ENCODE measurements at regions not wholly inside any gene's neighbourhood (a gene's known extent, or its start where the extent isn't known, plus 50 kb on each side); places are given as distances from the start of the nearest gene placed in this dataset.

GRCh38 chr15:96524676-96525417, 194.3 kb downstream of the NR2F2 start:
- 68 to 74% methylated on average over 5 of the region's 5 CpGs for WGBS, 2 donors
- ATAC-seq (ENCODE audit: insufficient read depth, low FRiP score) (no peak), DNase-seq (no peak)
- no peaks in the 10 kb centered on the region for H3K27me3 ChIP-seq (ENCODE audit: control insufficient read depth in 3 of 3, insufficient read depth in 3 of 3, low read length in 2 of 3)
- no peaks in the 10 kb centered on the region for H3K4me1 ChIP-seq (ENCODE audit: control insufficient read depth in 5 of 5, insufficient read depth in 5 of 5, low read length in 5 of 5)
- H3K27ac ChIP-seq (ENCODE audit: low read depth in 1 of 2, low read length in 1 of 2) = no peak overlapping the region
- peaks cover 0 to 2% (median 0%) of the 10 kb centered on the region in 4 donors for H3K9me3 ChIP-seq (ENCODE audit: control insufficient read depth in 4 of 4, insufficient read depth in 3 of 4, low read length in 3 of 4)
- H3K4me3 ChIP-seq = no peak overlapping the region
- H3K9ac ChIP-seq (ENCODE audit: insufficient read depth in 1 of 2, low read length in 2 of 2) = no peak overlapping the region
- no peaks in the 10 kb centered on the region for H3K36me3 ChIP-seq (ENCODE audit: control insufficient read depth in 4 of 4, insufficient read depth in 4 of 4, low read length in 4 of 4)
- TF ChIP-seq, protein P1, sequence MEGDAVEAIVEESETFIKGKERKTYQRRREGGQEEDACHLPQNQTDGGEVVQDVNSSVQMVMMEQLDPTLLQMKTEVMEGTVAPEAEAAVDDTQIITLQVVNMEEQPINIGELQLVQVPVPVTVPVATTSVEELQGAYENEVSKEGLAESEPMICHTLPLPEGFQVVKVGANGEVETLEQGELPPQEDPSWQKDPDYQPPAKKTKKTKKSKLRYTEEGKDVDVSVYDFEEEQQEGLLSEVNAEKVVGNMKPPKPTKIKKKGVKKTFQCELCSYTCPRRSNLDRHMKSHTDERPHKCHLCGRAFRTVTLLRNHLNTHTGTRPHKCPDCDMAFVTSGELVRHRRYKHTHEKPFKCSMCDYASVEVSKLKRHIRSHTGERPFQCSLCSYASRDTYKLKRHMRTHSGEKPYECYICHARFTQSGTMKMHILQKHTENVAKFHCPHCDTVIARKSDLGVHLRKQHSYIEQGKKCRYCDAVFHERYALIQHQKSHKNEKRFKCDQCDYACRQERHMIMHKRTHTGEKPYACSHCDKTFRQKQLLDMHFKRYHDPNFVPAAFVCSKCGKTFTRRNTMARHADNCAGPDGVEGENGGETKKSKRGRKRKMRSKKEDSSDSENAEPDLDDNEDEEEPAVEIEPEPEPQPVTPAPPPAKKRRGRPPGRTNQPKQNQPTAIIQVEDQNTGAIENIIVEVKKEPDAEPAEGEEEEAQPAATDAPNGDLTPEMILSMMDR (IDR thresholded peaks at IDR 0.05; ENCODE audit: control extremely low read depth, extremely low read depth) = no peak

- Histone ChIP-seq H3K27ac (ENCODE audit: low read depth in 1 of 2, low read length in 1 of 2) (no peak overlapping the region), H3K9ac (ENCODE audit: insufficient read depth in 1 of 2, low read length in 2 of 2) (no peak overlapping the region), H3K9me3 (ENCODE audit: control insufficient read depth in 4 of 4, insufficient read depth in 3 of 4, low read length in 3 of 4) (no peaks in the 10 kb centered on the region), H3K27me3 (ENCODE audit: control insufficient read depth in 3 of 3, insufficient read depth in 3 of 3, low read length in 2 of 3) (peaks cover 0 to 3% (median 0%) of the 10 kb centered on the region in 3 donors), H3K4me3 (no peak overlapping the region), H3K4me1 (ENCODE audit: control insufficient read depth in 5 of 5, insufficient read depth in 5 of 5, low read length in 5 of 5) (peaks cover 0 to 10% (median 0%) of the 10 kb centered on the region in 5 donors), H3K36me3 (ENCODE audit: control insufficient read depth in 4 of 4, insufficient read depth in 4 of 4, low read length in 4 of 4) (no peaks in the 10 kb centered on the region)
- TF ChIP-seq, protein P1 (IDR thresholded peaks at IDR 0.05; ENCODE audit: control extremely low read depth, extremely low read depth) = no peak
- DNase-seq (no peak), ATAC-seq (ENCODE audit: insufficient read depth, low FRiP score) (no peak)
- 67 to 79% methylated on average over 4 of the region's 4 CpGs for WGBS, 2 donors
Measured at GRCh38 chr15:96535148-96535547, 204.6 kb downstream of the NR2F2 start.

- TF ChIP-seq, protein P1 (IDR thresholded peaks at IDR 0.05; ENCODE audit: control extremely low read depth, extremely low read depth) = no peak
- no peak for ATAC-seq (ENCODE audit: insufficient read depth, low FRiP score)
- Histone ChIP-seq H3K27ac (ENCODE audit: low read depth in 1 of 2, low read length in 1 of 2) (no peak overlapping the region), H3K36me3 (ENCODE audit: control insufficient read depth in 4 of 4, insufficient read depth in 4 of 4, low read length in 4 of 4) (no peaks in the 10 kb centered on the region), H3K27me3 (ENCODE audit: control insufficient read depth in 3 of 3, insufficient read depth in 3 of 3, low read length in 2 of 3) (peaks cover 0 to 3% (median 2%) of the 10 kb centered on the region in 3 donors), H3K9ac (ENCODE audit: insufficient read depth in 1 of 2, low read length in 2 of 2) (no peak overlapping the region), H3K4me3 (no peak overlapping the region), H3K9me3 (ENCODE audit: control insufficient read depth in 4 of 4, insufficient read depth in 3 of 4, low read length in 3 of 4) (peaks cover 0 to 2% (median 0%) of the 10 kb centered on the region in 4 donors), H3K4me1 (ENCODE audit: control insufficient read depth in 5 of 5, insufficient read depth in 5 of 5, low read length in 5 of 5) (peaks cover 0 to 10% (median 0%) of the 10 kb centered on the region in 5 donors)
- 87 to 89% methylated on average over 3 of the region's 3 CpGs for WGBS, 2 donors
- DNase-seq = peak in 2 of 3 donors; percentile 45 to 68
Measured at GRCh38 chr15:96538491-96538890, 208.0 kb downstream of the NR2F2 start.

All from lung (tissue), 11 donors.